Epithelial cell of proximal tubule (primary cell): ENCODE measurements at regions not wholly inside any gene's neighbourhood (a gene's known extent, or its start where the extent isn't known, plus 50 kb on each side); places are given as distances from the start of the nearest gene placed in this dataset.

Experiments used
- DNase-seq: peaks from one replicate; pipeline ENCODE4 v3.0.0-alpha.2; 2011; ENCODE audit warnings: low read depth
- H3K4me3 ChIP-seq: 2 replicates; pipeline ENCODE4 v1.5.1; 2011; ENCODE audit warnings: low read depth, mild to moderate bottlenecking, low read length
- TF ChIP-seq, protein P1 (sequence below): conservative IDR thresholded peaks from 2 replicates; pipeline ENCODE4 v1.5.1; 2012; ENCODE audit warnings: low read depth, mild to moderate bottlenecking, low read length

DNA sequence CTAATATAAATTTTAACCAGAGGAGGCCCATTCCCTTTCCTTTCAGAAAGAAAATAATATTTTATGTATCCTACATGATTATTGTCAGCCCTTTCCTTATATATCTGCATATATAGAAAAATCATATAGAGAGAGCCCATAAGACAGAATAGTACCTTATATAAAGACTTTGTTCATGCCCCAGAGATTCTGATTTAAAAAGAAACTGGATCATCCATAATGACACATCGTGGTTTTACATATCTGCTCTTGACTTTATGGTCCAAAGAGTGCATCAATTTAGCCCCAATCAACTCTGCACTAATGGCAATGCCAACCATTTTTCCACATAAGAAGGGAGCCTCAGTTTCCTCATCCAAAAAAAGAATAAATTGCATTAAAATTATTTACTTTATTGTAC, 937.5 kb downstream of the GATA3 start:
- TF ChIP-seq, protein P1, sequence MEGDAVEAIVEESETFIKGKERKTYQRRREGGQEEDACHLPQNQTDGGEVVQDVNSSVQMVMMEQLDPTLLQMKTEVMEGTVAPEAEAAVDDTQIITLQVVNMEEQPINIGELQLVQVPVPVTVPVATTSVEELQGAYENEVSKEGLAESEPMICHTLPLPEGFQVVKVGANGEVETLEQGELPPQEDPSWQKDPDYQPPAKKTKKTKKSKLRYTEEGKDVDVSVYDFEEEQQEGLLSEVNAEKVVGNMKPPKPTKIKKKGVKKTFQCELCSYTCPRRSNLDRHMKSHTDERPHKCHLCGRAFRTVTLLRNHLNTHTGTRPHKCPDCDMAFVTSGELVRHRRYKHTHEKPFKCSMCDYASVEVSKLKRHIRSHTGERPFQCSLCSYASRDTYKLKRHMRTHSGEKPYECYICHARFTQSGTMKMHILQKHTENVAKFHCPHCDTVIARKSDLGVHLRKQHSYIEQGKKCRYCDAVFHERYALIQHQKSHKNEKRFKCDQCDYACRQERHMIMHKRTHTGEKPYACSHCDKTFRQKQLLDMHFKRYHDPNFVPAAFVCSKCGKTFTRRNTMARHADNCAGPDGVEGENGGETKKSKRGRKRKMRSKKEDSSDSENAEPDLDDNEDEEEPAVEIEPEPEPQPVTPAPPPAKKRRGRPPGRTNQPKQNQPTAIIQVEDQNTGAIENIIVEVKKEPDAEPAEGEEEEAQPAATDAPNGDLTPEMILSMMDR: no peak
- no peak overlapping the region for H3K4me3 ChIP-seq
- no peak for DNase-seq

DNA sequence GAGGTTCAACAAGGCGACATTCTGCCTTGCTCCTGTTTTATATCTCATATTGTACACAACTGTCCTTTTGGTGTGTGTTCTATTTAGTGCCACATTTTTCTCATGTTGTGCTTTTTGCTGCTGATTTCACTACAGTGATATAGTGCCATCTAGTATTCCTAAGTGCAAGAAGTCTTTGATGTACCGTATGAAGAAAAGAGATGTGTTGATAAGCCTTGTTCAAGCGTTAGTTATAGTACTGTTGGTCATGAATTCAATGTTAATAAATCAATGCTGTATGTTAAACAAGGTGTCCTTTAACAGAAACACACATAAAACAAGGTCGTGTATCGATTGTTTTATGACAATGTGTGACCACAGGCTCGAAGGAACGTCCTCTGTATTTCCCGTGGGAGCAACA, 939.4 kb downstream of the GATA3 start:
- TF ChIP-seq, protein P1: no peak
- H3K4me3 ChIP-seq: no peak overlapping the region
- no peak for DNase-seq

DNA sequence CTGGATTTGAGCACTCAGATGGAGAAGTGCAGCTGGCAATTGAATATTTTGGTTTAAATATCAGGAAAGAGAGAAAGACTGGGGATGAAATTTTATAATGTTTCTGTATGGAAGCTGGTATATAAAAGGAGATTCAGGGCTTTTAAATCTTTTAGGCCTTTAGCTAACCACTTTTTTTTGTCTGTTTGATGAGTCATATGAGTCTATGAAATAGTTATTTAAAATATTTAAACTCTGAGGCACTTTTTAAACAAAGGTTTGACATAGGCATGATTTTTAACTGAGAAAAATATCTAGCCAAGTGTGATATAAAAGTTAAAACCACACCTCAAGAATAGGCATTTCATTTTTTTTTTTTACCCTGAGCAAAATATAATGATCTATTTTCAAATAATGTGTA, 944.3 kb downstream of the GATA3 start:
- no peak overlapping the region for H3K4me3 ChIP-seq
- TF ChIP-seq, protein P1: no peak
- no peak for DNase-seq

DNA sequence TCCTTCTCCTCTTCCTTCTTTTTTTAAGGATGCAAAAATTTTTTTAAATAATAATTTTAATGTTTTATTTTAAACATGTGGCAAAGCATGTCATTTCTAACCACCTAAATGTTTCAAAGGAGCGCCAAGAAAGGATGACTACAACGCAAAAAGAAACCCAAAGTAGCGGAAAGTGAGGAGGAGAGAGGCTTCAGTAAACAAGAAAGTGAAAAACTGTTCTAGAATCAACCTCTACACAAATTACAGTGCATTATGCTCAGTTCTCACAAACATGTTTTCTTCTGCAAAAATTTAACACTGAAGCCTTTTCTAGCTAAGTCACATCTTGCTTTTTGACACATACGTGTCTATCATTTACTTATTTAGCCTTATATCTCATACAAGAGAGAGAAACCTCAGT, 948.6 kb downstream of the GATA3 start:
- TF ChIP-seq, protein P1: no peak
- H3K4me3 ChIP-seq: no peak overlapping the region
- DNase-seq: no peak

DNA sequence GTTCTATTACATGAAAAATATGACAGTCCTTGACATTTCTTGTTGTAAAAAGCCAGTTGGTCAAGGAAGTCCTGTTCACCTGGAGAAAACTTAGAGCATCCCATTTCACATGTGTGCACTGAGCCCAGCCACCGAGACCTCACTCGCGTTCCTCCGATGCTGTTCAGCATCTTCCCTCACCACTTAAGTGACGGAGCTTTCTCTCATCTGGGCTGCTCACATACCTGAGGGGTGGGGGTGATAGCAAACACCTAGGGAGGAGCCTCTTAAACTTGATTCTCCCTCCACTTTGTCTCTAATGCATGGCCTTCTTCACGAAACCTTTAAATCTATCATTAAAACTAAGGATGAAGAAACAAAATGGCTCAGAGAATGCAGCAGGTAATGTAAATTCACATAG, 950.2 kb downstream of the GATA3 start:
- TF ChIP-seq, protein P1: no peak
- no peak overlapping the region for H3K4me3 ChIP-seq
- no peak for DNase-seq

DNA sequence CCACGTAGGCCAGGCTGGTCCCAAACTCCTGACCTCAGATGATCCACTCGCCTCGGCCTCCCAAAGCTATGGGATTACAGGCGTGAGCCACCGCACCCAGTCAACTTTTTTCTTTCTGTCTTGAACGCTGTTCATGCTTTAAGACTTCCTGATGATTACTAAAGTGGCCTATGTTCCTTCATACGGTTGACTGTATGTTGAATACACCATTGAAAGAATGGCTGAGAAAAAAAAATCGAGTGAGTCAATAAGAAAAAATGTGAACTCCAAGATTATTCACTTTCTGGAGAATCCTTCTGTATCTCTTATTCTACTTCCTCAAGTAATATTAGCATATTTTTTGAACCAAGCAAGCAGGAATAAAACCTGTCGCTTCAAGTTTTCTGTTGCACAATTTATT, 955.0 kb downstream of the GATA3 start:
- H3K4me3 ChIP-seq: no peak overlapping the region
- DNase-seq: no peak
- TF ChIP-seq, protein P1: no peak

DNA sequence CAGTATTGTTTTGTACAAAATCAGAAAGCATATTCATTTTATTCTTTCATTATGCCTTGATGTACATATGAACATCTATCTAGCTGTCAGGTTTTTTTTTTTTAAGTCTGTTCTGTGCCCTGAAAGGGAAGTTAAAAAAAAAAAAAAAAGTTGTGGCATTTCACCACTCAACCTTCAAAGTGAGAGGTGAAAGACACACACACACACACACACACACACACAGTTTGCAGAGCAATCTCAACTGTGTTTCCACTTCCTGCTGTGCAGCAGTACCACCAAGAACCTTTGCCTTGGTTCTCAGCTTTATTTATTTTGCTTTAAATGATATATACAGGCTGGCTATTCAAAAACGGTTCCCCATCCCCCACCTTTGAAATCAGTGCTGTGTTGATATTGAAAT, 955.6 kb downstream of the GATA3 start:
- no peak for DNase-seq
- H3K4me3 ChIP-seq: no peak overlapping the region
- TF ChIP-seq, protein P1: no peak
